HUES64 (cell line): ENCODE measurements at regions not wholly inside any gene's neighbourhood (a gene's known extent, or its start where the extent isn't known, plus 50 kb on each side); places are given as distances from the start of the nearest gene placed in this dataset.

Experiments
- H3K27ac ChIP-seq: 2 replicates; pipeline ENCODE4 v1.7.0; 2013; ENCODE audit warnings: low read depth, low read length, inconsistent platforms
- H3K27me3 ChIP-seq: 2 replicates; pipeline ENCODE4 v1.6.1; 2013; ENCODE audit warnings: mild to moderate bottlenecking, low read length; ENCODE audit not compliant: insufficient read depth
- H3K36me3 ChIP-seq: 2 replicates; pipeline ENCODE4 v1.6.1; 2013; ENCODE audit warnings: mild to moderate bottlenecking, low read length; ENCODE audit not compliant: insufficient read depth
- H3K4me1 ChIP-seq: 2 replicates; pipeline ENCODE4 v1.6.1; 2013; ENCODE audit warnings: mild to moderate bottlenecking, low read length, moderate library complexity; ENCODE audit not compliant: insufficient read depth
- H3K4me3 ChIP-seq: 2 replicates; pipeline ENCODE4 v1.5.1; 2013; ENCODE audit warnings: mild to moderate bottlenecking, low read length, moderate library complexity
- H3K9ac ChIP-seq: 2 replicates; pipeline ENCODE4 v1.6.1; 2013; ENCODE audit warnings: mild to moderate bottlenecking, low read depth, low read length
- H3K9me3 ChIP-seq: 2 replicates; pipeline ENCODE4 v1.6.1; 2013; ENCODE audit warnings: low read depth, low read length; ENCODE audit not compliant: insufficient read depth
- WGBS: fragments of 150-250, 120-280 bp; methylation state at CpG from one replicate; pipeline ENCODE4 v1.1.7; 2013; ENCODE audit warnings: missing lambda C conversion rate; 5-methylcytosine and 5-hydroxymethylcytosine counted together

DNA sequence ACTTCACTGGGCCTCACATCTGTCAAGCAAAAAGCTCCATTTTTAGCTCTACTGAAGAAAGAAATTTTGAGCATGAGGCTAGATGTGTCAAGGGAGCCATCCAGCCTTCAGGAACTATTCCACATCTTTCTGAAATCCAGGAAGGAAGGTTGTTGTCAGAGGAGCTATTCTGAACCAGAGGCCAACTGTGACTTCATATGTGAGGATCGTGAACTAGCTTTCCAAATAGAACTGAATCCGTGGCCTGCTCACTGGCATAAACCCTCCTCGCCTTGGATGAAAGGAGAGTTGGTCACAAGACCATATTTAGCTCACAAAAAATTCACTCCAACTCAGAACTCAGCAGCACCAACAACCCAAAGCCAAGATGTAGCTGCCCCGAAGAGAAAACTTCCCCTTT is 195.8 kb downstream of the FOXO1 start:
- no peaks in the 10 kb centered on the region for H3K9me3 ChIP-seq
- H3K9ac ChIP-seq = no peak overlapping the region
- no peak overlapping the region for H3K27ac ChIP-seq
- WGBS = 92% methylated on average over 4 of the region's 4 CpGs
- no peaks in the 10 kb centered on the region; the same call in 1 of the 2 replicates for H3K4me1 ChIP-seq
- no peaks in the 10 kb centered on the region for H3K36me3 ChIP-seq
- H3K4me3 ChIP-seq = no peak overlapping the region
- H3K27me3 ChIP-seq = no peaks in the 10 kb centered on the region

GRCh38 chr13:40471076-40471475 is 195.4 kb downstream of the FOXO1 start:
- Histone ChIP-seq H3K9me3 (no peaks in the 10 kb centered on the region), H3K27me3 (no peaks in the 10 kb centered on the region)
- WGBS = 97% methylated on average over 5 of the region's 5 CpGs

GRCh38 chr13:40471911-40472310 is 194.5 kb downstream of the FOXO1 start:
- Histone ChIP-seq H3K4me3 (no peak overlapping the region), H3K9me3 (no peaks in the 10 kb centered on the region), H3K27ac (no peak overlapping the region), H3K27me3 (no peaks in the 10 kb centered on the region), H3K36me3 (no peaks in the 10 kb centered on the region), H3K9ac (no peak overlapping the region), H3K4me1 (no peaks in the 10 kb centered on the region; the same call in 1 of the 2 replicates)
- WGBS = 97% methylated on average over 10 of the region's 10 CpGs

More at GRCh38 chr13:40471076-40471475, 195.4 kb downstream of the FOXO1 start:
- Histone ChIP-seq H3K36me3 (no peaks in the 10 kb centered on the region), H3K27ac (no peak overlapping the region), H3K4me1 (no peaks in the 10 kb centered on the region; the same call in 1 of the 2 replicates), H3K9ac (no peak overlapping the region), H3K4me3 (no peak overlapping the region)

- 81% methylated on average over 8 of the region's 8 CpGs for WGBS
Measured at GRCh38 chr13:40472427-40473220, 193.8 kb downstream of the FOXO1 start.

GRCh38 chr13:40475617-40476016 is 190.8 kb downstream of the FOXO1 start:
- H3K27me3 ChIP-seq = no peaks in the 10 kb centered on the region
- H3K9me3 ChIP-seq = no peaks in the 10 kb centered on the region
- H3K4me3 ChIP-seq = no peak overlapping the region
- H3K9ac ChIP-seq = no peak overlapping the region
- no peak overlapping the region for H3K27ac ChIP-seq
- no peaks in the 10 kb centered on the region for H3K36me3 ChIP-seq
- H3K4me1 ChIP-seq = peaks cover 13% of the 10 kb centered on the region
- 93% methylated on average over 3 of the region's 3 CpGs for WGBS

More at GRCh38 chr13:40472427-40473220, 193.8 kb downstream of the FOXO1 start:
- Histone ChIP-seq H3K4me3 (no peak overlapping the region), H3K36me3 (no peaks in the 10 kb centered on the region), H3K27ac (no peak overlapping the region), H3K27me3 (no peaks in the 10 kb centered on the region), H3K9ac (no peak overlapping the region), H3K9me3 (no peaks in the 10 kb centered on the region), H3K4me1 (peaks cover 2% of the 10 kb centered on the region)

DNA sequence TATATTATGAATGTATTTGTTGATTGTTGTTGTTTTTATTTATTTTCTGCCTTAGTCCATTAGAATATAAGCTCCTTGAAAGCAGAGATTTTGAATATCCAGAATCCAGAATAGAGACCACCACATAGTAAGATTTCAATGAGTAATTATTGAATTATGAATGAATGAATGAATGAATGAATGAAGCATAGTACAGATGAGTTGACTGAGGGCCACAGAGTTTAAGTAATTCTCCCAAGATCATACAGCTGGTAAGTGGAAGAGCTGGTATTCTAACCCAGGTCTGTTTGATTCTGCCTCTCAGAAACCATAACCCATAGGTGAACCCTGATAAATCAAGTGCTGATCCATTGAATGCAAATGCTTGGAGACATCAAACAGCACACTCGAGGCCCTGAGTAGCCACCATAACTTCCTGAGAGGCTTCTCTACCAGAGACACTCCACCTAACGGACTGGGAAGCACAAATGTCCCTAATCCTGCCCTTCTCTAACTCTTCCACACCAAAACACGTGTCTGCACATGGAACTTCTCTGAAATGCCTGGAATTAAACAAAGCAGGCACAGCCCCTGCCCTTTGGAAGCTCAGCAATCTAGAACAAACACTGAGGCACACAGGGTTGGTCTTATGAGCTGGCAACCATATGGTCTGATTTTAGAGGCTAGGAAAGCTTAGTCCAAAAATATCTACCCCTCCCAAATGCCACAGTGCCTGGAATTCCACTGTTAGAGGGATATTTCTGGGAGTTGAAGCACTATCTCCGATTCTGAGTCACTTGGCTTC is 190.1 kb downstream of the FOXO1 start:
- Histone ChIP-seq H3K9ac (no peak overlapping the region), H3K27ac (no peak overlapping the region), H3K4me1 (peaks cover 13% of the 10 kb centered on the region), H3K27me3 (no peaks in the 10 kb centered on the region), H3K4me3 (no peak overlapping the region), H3K36me3 (no peaks in the 10 kb centered on the region), H3K9me3 (no peaks in the 10 kb centered on the region)
- 86% methylated on average over 3 of the region's 4 CpGs for WGBS

- Histone ChIP-seq H3K4me1 (peaks cover 19% of the 10 kb centered on the region), H3K9me3 (no peaks in the 10 kb centered on the region), H3K36me3 (no peaks in the 10 kb centered on the region), H3K27me3 (no peaks in the 10 kb centered on the region), H3K4me3 (no peak overlapping the region), H3K9ac (peak overlapping the region; percentile 35; the same call in 1 of the 2 replicates), H3K27ac (peak overlapping the region; percentile 40; the same call in 1 of the 2 replicates)
- WGBS = 89% methylated on average over 16 of the region's 17 CpGs
Measured at GRCh38 chr13:40477623-40478608, 188.5 kb downstream of the FOXO1 start.

DNA sequence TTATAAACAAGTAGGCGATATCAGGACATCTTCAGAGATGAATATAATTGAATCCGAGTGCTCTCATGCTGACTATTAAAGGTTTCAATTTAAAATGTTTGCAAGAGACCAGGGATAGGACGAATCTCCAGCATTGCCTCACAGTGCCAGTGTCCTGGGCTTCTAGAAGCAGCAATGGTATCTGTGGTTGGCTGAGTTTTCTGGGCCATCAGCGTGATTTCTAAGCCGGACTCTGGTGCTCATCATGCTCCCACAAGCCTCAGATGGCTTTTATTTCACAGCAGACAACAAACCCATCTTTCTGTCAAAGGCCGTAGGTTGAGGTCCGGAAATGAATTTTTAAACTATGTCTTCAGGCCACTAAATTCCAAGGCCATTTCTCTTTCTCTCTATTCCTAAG is 187.7 kb downstream of the FOXO1 start:
- H3K27ac ChIP-seq = no peak overlapping the region
- H3K4me3 ChIP-seq = no peak overlapping the region
- no peaks in the 10 kb centered on the region for H3K9me3 ChIP-seq
- peaks cover 19% of the 10 kb centered on the region for H3K4me1 ChIP-seq
- H3K27me3 ChIP-seq = no peaks in the 10 kb centered on the region
- WGBS = 94% methylated on average over 7 of the region's 7 CpGs
- no peaks in the 10 kb centered on the region for H3K36me3 ChIP-seq
- no peak overlapping the region for H3K9ac ChIP-seq

DNA sequence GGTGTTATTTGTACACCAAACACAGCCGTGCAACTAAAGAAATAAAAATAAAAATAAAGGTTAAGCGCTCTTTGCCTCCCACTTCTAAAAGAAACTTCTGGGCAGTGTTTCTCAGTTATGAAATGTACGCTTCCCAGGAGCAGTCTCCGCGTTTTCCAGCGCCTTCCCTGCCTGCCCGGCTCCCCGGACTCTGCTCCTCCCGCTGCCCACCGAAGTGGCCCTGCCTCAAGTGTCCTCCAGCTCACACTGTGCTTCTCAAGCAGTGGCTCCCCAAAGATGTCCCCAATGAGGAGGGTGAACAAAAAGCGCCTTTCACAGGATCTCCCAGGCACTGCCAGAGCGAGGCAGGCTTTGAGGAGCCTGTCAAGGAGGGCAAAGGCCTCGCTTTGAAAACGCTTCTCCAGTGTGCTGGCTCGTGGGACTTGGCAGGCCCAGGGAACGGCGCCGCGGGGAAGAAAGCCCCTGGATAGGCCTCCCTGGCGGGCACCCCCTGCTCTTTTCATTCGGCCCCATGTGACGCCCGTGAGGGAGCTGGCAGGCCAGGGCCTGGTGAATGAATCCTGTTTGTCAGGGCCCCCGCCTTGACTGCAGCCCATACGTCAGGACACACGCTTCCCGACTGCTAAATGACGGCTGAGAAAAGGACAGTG is 187.1 kb downstream of the FOXO1 start:
- H3K9me3 ChIP-seq = no peaks in the 10 kb centered on the region
- no peak overlapping the region for H3K27ac ChIP-seq
- no peaks in the 10 kb centered on the region for H3K36me3 ChIP-seq
- no peak overlapping the region for H3K4me3 ChIP-seq
- WGBS = 94% methylated on average over 27 of the region's 28 CpGs
- no peak overlapping the region for H3K9ac ChIP-seq
- H3K4me1 ChIP-seq = peaks cover 19% of the 10 kb centered on the region
- H3K27me3 ChIP-seq = no peaks in the 10 kb centered on the region
